ENCODE measurements at regions not wholly inside any gene's neighbourhood (a gene's known extent, or its start where the extent isn't known, plus 50 kb on each side); places are given as distances from the start of the nearest gene placed in this dataset.
"Not testable (repeated sequence)": the region's sequence is repeated elsewhere in the genome, so short reads cannot be mapped to it uniquely, and the experiment has no call there.

DNA sequence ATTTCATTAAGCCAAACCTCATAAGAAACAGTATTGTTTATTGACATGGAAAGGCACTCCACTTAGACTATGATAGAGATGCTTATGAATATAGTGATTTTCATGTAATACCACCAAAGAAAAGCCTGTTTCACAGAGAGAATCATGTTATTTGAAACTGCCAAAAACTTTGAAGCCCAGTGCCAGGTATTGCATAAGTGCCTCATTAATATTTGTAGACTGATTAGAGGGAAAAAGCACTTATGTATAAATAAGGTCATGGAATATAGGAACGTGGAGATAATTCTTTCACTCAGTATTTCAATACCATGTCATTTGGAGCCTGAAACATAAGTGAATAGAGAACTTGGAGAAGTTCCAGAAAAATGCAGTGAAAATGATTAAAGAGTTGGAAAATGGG lies 162.6 kb upstream of the CRIM1 start:
- TF ChIP-seq, protein P1, sequence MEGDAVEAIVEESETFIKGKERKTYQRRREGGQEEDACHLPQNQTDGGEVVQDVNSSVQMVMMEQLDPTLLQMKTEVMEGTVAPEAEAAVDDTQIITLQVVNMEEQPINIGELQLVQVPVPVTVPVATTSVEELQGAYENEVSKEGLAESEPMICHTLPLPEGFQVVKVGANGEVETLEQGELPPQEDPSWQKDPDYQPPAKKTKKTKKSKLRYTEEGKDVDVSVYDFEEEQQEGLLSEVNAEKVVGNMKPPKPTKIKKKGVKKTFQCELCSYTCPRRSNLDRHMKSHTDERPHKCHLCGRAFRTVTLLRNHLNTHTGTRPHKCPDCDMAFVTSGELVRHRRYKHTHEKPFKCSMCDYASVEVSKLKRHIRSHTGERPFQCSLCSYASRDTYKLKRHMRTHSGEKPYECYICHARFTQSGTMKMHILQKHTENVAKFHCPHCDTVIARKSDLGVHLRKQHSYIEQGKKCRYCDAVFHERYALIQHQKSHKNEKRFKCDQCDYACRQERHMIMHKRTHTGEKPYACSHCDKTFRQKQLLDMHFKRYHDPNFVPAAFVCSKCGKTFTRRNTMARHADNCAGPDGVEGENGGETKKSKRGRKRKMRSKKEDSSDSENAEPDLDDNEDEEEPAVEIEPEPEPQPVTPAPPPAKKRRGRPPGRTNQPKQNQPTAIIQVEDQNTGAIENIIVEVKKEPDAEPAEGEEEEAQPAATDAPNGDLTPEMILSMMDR (IDR thresholded peaks at IDR 0.05), result no peak
- Histone ChIP-seq H3K9me3 (no peaks in the 10 kb centered on the region), H3K27ac (no peak overlapping the region), H3K4me1 (peaks cover 0 to 8% (median 0%) of the 10 kb centered on the region in 3 donors), H3K4me3 (no peak overlapping the region), H3K36me3 (no peaks in the 10 kb centered on the region), H3K27me3 (no peaks in the 10 kb centered on the region)
- ATAC-seq (no peak), DNase-seq (no peak), FAIRE-seq (no peak)
- intact Hi-C loops (cut with DNase I), result no loop called here
- WGBS, 2 donors, result 0 to 4% methylated on average over 1 of the region's 1 CpG

DNA sequence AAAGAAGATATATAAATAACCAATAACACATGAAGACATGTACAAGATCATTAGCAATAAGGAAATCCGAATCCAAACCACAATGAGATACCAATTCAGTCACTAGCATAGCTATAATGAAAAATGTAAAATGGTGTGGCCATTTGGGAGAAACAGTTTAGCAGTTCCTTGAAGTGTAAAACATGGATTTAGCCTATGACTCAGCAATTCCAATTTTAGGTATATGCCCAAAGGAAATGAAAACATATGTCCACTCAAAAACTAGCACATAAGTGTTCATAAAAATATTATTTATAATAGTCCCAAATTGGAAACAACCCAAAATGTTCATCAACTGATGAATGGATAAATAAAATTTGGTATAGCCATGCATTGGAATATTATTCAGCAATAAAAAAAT lies 165.5 kb upstream of the CRIM1 start:
- H3K4me1 ChIP-seq, result peaks cover 0 to 8% (median 0%) of the 10 kb centered on the region in 3 donors
- no peak for FAIRE-seq

DNA sequence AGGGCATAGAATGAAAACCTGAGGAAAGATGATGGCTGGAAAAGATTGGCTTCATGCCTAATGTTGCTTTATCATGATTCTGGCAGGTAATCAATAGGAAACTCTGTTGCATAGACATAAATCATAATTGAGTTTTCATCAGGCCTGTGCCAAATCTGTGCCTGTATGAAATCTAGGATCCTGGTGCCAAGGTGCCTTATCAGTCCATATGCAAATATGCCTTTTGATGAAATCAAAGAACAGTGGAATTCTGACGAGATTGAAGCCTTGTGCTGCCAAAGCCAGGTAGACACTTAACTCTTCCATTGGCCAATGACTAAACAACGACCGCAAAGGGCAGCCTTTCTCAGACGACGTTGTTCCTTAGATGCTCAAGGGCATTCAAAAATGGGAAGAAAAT lies 170.0 kb upstream of the CRIM1 start:
- Histone ChIP-seq H3K4me1 (no peaks in the 10 kb centered on the region), H3K27ac (no peak overlapping the region), H3K4me3 (no peak overlapping the region), H3K27me3 (no peaks in the 10 kb centered on the region), H3K36me3 (no peaks in the 10 kb centered on the region), H3K9me3 (no peaks in the 10 kb centered on the region)
- TF ChIP-seq, protein P1 (IDR thresholded peaks at IDR 0.05), result no peak
- intact Hi-C loops (cut with DNase I), result no loop called here
- FAIRE-seq, result no peak
- 12 to 18% methylated on average over 5 of the region's 5 CpGs for WGBS, 2 donors
- peak in 2 of 6 donors; percentile 3 to 23 for DNase-seq
- peak in 2 of 4 donors; percentile 38 to 77 for ATAC-seq

More for the DNA sequence above, 165.5 kb upstream of the CRIM1 start:
- H3K36me3 ChIP-seq, result no peaks in the 10 kb centered on the region
- 73 to 80% methylated on average over 1 of the region's 1 CpG for WGBS, 2 donors
- intact Hi-C loops (cut with DNase I), result no loop called here
- DNase-seq, result no peak
- TF ChIP-seq, protein P1 (IDR thresholded peaks at IDR 0.05), result no peak
- H3K9me3 ChIP-seq, result no peaks in the 10 kb centered on the region
- no peak for ATAC-seq
- no peak overlapping the region for H3K4me3 ChIP-seq
- no peaks in the 10 kb centered on the region for H3K27me3 ChIP-seq
- no peak overlapping the region for H3K27ac ChIP-seq

DNA sequence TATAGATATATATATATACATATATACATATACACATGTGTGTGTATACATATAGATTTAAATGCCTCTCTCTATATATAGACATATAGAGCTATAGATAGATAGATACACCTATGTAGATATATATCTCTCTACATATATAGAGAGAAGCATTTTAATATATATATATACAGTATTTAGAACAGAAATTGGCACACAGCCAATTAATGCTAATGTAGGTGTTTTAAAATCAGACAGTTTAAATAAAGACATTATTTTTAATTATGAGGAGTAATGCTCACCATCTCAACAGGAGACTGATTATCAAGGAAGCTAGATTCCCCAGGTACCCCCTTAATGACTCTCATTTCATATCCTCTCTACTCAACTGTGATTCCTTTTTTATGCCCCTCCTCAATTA lies 170.7 kb upstream of the CRIM1 start:
- FAIRE-seq (no peak), DNase-seq (no peak), ATAC-seq (no peak)
- Histone ChIP-seq H3K36me3 (no peaks in the 10 kb centered on the region), H3K4me3 (no peak overlapping the region), H3K27ac (no peak overlapping the region), H3K9me3 (no peaks in the 10 kb centered on the region), H3K27me3 (no peaks in the 10 kb centered on the region), H3K4me1 (no peaks in the 10 kb centered on the region)
- intact Hi-C loops (cut with DNase I), result no loop called here
- TF ChIP-seq, protein P1 (IDR thresholded peaks at IDR 0.05), result no peak

DNA sequence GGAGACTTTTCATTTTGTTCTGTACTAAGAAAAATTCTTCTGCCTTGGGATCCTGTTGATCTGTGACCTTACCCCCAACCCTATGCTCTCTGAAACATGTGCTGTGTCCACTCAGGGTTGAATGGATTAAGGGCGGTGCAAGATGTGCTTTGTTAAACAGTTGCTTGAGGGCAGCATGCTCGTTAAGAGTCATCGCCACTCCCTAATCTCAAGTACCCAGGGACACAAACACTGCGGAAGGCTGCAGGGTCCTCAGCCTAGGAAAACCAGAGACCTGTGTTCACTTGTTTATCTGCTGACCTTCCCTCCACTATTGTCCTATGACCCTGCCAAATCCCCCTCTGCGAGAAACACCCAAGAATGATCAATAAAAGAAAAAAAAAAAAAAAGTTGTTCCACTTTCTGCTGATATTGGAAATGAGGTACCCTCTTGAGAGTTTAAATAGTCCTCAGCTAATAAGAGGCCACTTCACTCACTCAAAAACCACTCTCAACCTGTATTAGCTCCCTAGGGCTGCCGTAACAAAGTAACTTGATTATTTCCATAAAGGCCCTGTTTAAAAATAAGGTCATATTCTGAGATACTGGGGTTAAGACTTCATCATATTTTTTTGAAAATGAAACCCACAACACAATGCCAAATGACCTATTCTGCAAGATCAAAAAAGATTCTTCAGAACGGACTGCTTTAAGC lies 174.6 kb upstream of the CRIM1 start:
- H3K27ac ChIP-seq; H3K27me3 ChIP-seq; intact Hi-C loops (cut with DNase I); H3K9me3 ChIP-seq; H3K4me3 ChIP-seq; H3K36me3 ChIP-seq; DNase-seq; H3K4me1 ChIP-seq; FAIRE-seq; ATAC-seq: not testable (repeated sequence)
- 77 to 93% methylated on average over 7 of the region's 7 CpGs for WGBS, 2 donors

DNA sequence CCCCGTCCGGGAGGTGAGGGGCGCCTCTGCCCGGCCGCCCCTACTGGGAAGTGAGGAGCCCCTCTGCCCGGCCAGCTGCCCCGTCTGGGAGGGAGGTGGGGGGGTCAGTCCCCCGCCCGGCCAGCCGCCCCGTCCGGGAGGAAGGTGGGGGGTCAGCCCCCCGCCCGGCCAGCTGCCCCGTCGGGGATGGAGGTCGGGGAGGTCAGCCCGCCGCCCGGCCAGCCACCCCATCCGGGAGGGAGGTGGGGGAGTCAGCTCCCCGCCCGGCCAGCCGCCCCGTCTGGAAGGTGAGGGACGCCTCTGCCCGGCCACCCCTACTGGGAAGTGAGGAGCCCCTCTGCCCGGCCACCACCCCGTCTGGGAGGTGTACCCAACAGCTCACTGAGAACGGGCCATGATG lies 175.3 kb upstream of the CRIM1 start:
- H3K4me1 ChIP-seq; FAIRE-seq; intact Hi-C loops (cut with DNase I); ATAC-seq; H3K4me3 ChIP-seq; H3K36me3 ChIP-seq; H3K27me3 ChIP-seq; H3K27ac ChIP-seq; H3K9me3 ChIP-seq: not testable (repeated sequence)
- 93 to 97% methylated on average over 19 to 24 of the region's 30 CpGs for WGBS, 2 donors
- peak in 3 of 6 donors; percentile 9 to 56 (median 52) for DNase-seq

DNA sequence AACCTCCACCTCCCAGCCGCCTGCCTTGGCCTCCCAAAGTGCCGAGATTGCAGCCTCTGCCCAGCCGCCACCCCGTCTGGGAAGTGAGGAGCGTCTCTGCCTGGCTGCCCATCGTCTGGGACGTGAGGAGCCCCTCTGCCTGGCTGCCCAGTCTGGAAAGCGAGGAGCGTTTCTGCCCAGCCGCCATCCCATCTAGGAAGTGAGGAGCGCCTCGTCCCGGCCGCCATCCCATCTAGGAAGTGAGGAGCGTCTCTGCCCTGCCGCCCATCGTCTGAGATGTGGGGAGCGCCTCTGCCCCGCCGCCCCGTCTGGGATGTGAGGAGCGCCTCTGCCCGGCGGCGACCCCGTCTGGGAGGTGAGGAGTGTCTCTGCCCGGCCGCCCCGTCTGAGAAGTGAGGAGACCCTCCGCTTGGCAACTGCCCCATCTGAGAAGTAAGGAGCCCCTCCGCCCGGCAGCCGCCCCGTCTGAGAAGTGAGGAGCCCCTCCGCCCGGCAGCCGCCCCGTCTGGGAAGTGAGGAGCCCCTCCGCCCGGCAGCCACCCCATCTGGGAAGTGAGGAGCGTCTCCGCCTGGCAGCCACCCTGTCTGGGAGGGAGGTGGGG lies 175.8 kb upstream of the CRIM1 start:
- 92 to 94% methylated on average over 14 to 40 of the region's 42 CpGs for WGBS, 2 donors
- H3K4me3 ChIP-seq; H3K4me1 ChIP-seq; H3K9me3 ChIP-seq; H3K27ac ChIP-seq; ATAC-seq; H3K36me3 ChIP-seq; H3K27me3 ChIP-seq; intact Hi-C loops (cut with DNase I); FAIRE-seq: not testable (repeated sequence)
- DNase-seq, result peak in 2 of 6 donors; percentile 9 to 27
